NCI-H510A treated with DMSO at 0.1 percent for 48 hours (cell line): ENCODE measurements at regions not wholly inside any gene's neighbourhood (a gene's known extent, or its start where the extent isn't known, plus 50 kb on each side); places are given as distances from the start of the nearest gene placed in this dataset.
"Not testable (repeated sequence)": the region's sequence is repeated elsewhere in the genome, so short reads cannot be mapped to it uniquely, and the experiment has no call there.

Experiments
- DNase-seq: peaks from one replicate; lab custom pipeline; 2025; lab: John Stamatoyannopoulos, UW

GRCh38 chr6:74018825-74019224 is 322.8 kb downstream of the CD109 start:
- DNase-seq, result no peak

- DNase-seq, result no peak
Measured at GRCh38 chr6:74015427-74015826, 319.4 kb downstream of the CD109 start.

GRCh38 chr6:74000666-74001490 is 304.9 kb downstream of the CD109 start:
- DNase-seq, result no peak

GRCh38 chr6:73990609-73991238 is 294.7 kb downstream of the CD109 start:
- DNase-seq, result not testable (repeated sequence)

- no peak for DNase-seq
Measured at GRCh38 chr6:73989428-73989827, 293.4 kb downstream of the CD109 start.

GRCh38 chr6:73985891-73986290 is 289.9 kb downstream of the CD109 start:
- DNase-seq, result no peak

GRCh38 chr6:73984571-73985210 is 288.7 kb downstream of the CD109 start:
- DNase-seq, result no peak

GRCh38 chr6:73983367-73983766 is 287.4 kb downstream of the CD109 start:
- DNase-seq, result no peak

- no peak for DNase-seq
Measured at GRCh38 chr6:73980096-73980495, 284.1 kb downstream of the CD109 start.

GRCh38 chr6:73978330-73978729 is 282.3 kb downstream of the CD109 start:
- no peak for DNase-seq

- not testable (repeated sequence) for DNase-seq
Measured at GRCh38 chr6:73972518-73972917, 276.5 kb downstream of the CD109 start.

GRCh38 chr6:73969971-73970970 is 274.3 kb downstream of the CD109 start:
- DNase-seq, result peak; percentile 41

- no peak for DNase-seq
Measured at GRCh38 chr6:73968221-73968757, 272.3 kb downstream of the CD109 start.

- DNase-seq, result no peak
Measured at GRCh38 chr6:73965539-73966029, 269.6 kb downstream of the CD109 start.

- no peak for DNase-seq
Measured at GRCh38 chr6:73964241-73964854, 268.3 kb downstream of the CD109 start.

- no peak for DNase-seq
Measured at GRCh38 chr6:73962884-73963283, 266.9 kb downstream of the CD109 start.

GRCh38 chr6:73956305-73956704 is 260.3 kb downstream of the CD109 start:
- DNase-seq, result no peak

GRCh38 chr6:73955800-73956199 is 259.8 kb downstream of the CD109 start:
- no peak for DNase-seq

GRCh38 chr6:73954881-73955280 is 258.9 kb downstream of the CD109 start:
- DNase-seq, result peak; percentile 37

- no peak for DNase-seq
Measured at GRCh38 chr6:73951183-73951582, 255.2 kb downstream of the CD109 start.
